K562 (cell line): ENCODE measurements at regions not wholly inside any gene's neighbourhood (a gene's known extent, or its start where the extent isn't known, plus 50 kb on each side); places are given as distances from the start of the nearest gene placed in this dataset.

Source experiments
- ATAC-seq: fragments of 200-7000 bp; cut with Tn5 transposase; 3 replicates; pipeline ENCODE4 v1.9.1; 2020; ENCODE audit warnings: moderate library complexity
- BruUV-seq: library from RNA; stranded (reverse); fragments of 400-500 nt; replicated peaks from 2 replicates; lab custom pipeline; 2021; lab: Mats Ljungman, UMichigan
- CTCF ChIA-PET: fragments of 300-600 bp; formaldehyde crosslinking; extraction: SDS; loops from one replicate; lab custom pipeline; 2021; ENCODE audit warnings: low intra/inter-chr PET ratio; lab: Yijun Ruan, JAX
- POLR2A ChIA-PET: fragments of 300-600, 350-650 bp; sonication (Branson Sonifier 250); formaldehyde crosslinking; extraction: SDS; loops from one replicate; lab custom pipeline; 2021; ENCODE audit warnings: antibody characterized with exemption, inconsistent platforms; lab: Yijun Ruan, JAX
- DNase-seq, 4 experiments: peaks; one replicate each; pipeline versions ENCODE4 v3.0.0 to v3.0.0-alpha.2; 2011 to 2018; ENCODE audit warnings: low spot score in 3 of 4, mixed read lengths in 3 of 4; ENCODE audit errors: extremely low read depth in 1 of 4
- FAIRE-seq: peaks from 2 replicates; lab custom pipeline; 2011; peaks lifted over from hg19 to GRCh38; lab: Jason Lieb, UNC
- H2AFZ ChIP-seq: 2 replicates; pipeline ENCODE4 v1.6.0; 2011; ENCODE audit warnings: low read depth, low read length, control low read depth, inconsistent platforms
- H3K27ac ChIP-seq: fragments of 200-600 bp; 3 replicates; pipeline ENCODE4 v1.8.0; 2011; ENCODE audit warnings: low read depth, mild to moderate bottlenecking, control low read depth, inconsistent platforms, low read length, moderate library complexity, mixed read lengths; ENCODE audit errors: extremely low read depth
- H3K27me3 ChIP-seq, 2 experiments: fragments of 300-600 bp in 1 of 2; 2 replicates in 1 of 2; 3 replicates in 1 of 2; pipeline versions ENCODE4 v1.6.0 to v1.8.0; 2011; ENCODE audit warnings: inconsistent platforms in 2 of 2, low read length in 2 of 2, mild to moderate bottlenecking in 1 of 2, mixed read lengths in 1 of 2, moderate library complexity in 1 of 2; ENCODE audit not compliant: control insufficient read depth in 2 of 2, insufficient read depth in 2 of 2
- H3K36me3 ChIP-seq: fragments of 300-600 bp; 3 replicates; pipeline ENCODE4 v1.8.0; 2011; ENCODE audit warnings: mild to moderate bottlenecking, low read length, inconsistent platforms; ENCODE audit not compliant: control insufficient read depth, insufficient read depth
- H3K4me1 ChIP-seq, 2 experiments: fragments of 200-600 bp in 1 of 2; replicated peaks in 1 of 2; 2 replicates in 1 of 2; 3 replicates in 1 of 2; pipeline versions ENCODE4 v1.5.1 to v1.8.0; 2011; ENCODE audit warnings: inconsistent platforms in 2 of 2, low read length in 2 of 2, mild to moderate bottlenecking in 1 of 2, mixed read lengths in 1 of 2, moderate library complexity in 1 of 2; ENCODE audit not compliant: control insufficient read depth in 2 of 2, insufficient read depth in 2 of 2
- H3K4me2 ChIP-seq: 2 replicates; pipeline ENCODE4 v1.6.1; 2011; ENCODE audit warnings: low read length, control low read depth, inconsistent platforms, mixed read lengths; ENCODE audit not compliant: insufficient read depth
- H3K4me3 ChIP-seq: fragments of 200-600 bp; sonication (generic), shearing (Covaris generic); 2 replicates; pipeline ENCODE4 v1.5.1; 2016; ENCODE audit warnings: control low read depth, inconsistent platforms
- H3K79me2 ChIP-seq: fragments of 200-600 bp; 3 replicates; pipeline ENCODE4 v1.8.0; 2011; ENCODE audit warnings: low read length, inconsistent platforms; ENCODE audit not compliant: control insufficient read depth, insufficient read depth
- H3K9ac ChIP-seq, 2 experiments: 2 replicates each; pipeline versions ENCODE4 v1.6.0 to v1.6.1; 2011; ENCODE audit warnings: low read depth in 2 of 2, low read length in 2 of 2, control low read depth in 1 of 2, inconsistent platforms in 1 of 2, mild to moderate bottlenecking in 1 of 2, mixed read lengths in 1 of 2; ENCODE audit not compliant: insufficient read depth in 1 of 2
- H3K9me1 ChIP-seq: one replicate; pipeline ENCODE4 v1.6.0; 2011; ENCODE audit warnings: inconsistent platforms, mild to moderate bottlenecking, low read length, moderate library complexity; ENCODE audit not compliant: control insufficient read depth, insufficient read depth
- H3K9me3 ChIP-seq: replicated peaks from 2 replicates; pipeline ENCODE4 v1.5.1; 2011; ENCODE audit warnings: low read depth, low read length, inconsistent platforms; ENCODE audit not compliant: control insufficient read depth, insufficient read depth
- H4K20me1 ChIP-seq: replicated peaks from 2 replicates; pipeline ENCODE4 v1.6.1; 2011; ENCODE audit warnings: low read length, inconsistent platforms, mixed read lengths; ENCODE audit not compliant: control insufficient read depth, insufficient read depth
- FOS ChIP-seq: IDR thresholded peaks from 3 replicates; pipeline ENCODE4 v1.6.1; 2011; ENCODE audit not compliant: insufficient read length; ENCODE audit errors: extremely low read depth
- HES1 ChIP-seq: fragments of 450-650 bp; IDR thresholded peaks from 2 replicates; pipeline ENCODE4 v1.6.1; 2016; ENCODE audit warnings: low read depth, mild to moderate bottlenecking, moderate library complexity
- MXI1 ChIP-seq: IDR thresholded peaks from 2 replicates; pipeline ENCODE4 v1.6.1; 2011; ENCODE audit warnings: low read depth, mild to moderate bottlenecking, improper control_type of control experiment, low read length
- SNRNP70 ChIP-seq: fragments of 200-400 bp; formaldehyde crosslinking; optimal IDR thresholded peaks from 2 replicates; pipeline ENCODE3; 2017; ENCODE audit warnings: low read depth, low read length
- SRSF7 ChIP-seq: fragments of 200-400 bp; formaldehyde crosslinking; optimal IDR thresholded peaks from 2 replicates; pipeline ENCODE3; 2017; ENCODE audit warnings: mild to moderate bottlenecking, low read depth, low read length
- WHSC1 ChIP-seq: IDR thresholded peaks from one replicate; pipeline ENCODE4 v1.6.1; 2012; ENCODE audit warnings: low read length, control low read depth, inconsistent platforms
- ZNF121 ChIP-seq: sonication (generic); formaldehyde crosslinking; conservative IDR thresholded peaks from 2 replicates; pipeline ENCODE4 v1.8.0; 2022; ENCODE audit warnings: missing genetic modification reagents
- ZSCAN32 ChIP-seq: fragments of 450-650 bp; formaldehyde crosslinking; IDR thresholded peaks from 2 replicates; pipeline ENCODE4 v1.4.0; 2020; ENCODE audit warnings: mild to moderate bottlenecking, moderate library complexity
- WGBS: fragments of 100-300 bp; shearing (Covaris generic); methylation state at CpG from one replicate; pipeline ENCODE4 v1.1.6; 2016; ENCODE audit warnings: low coverage, mixed read lengths; ENCODE audit not compliant: insufficient coverage; ENCODE audit errors: missing lambda C conversion rate; 5-methylcytosine and 5-hydroxymethylcytosine counted together
- in situ Hi-C: fragments of 300-500 bp; cut with MboI; formaldehyde crosslinking; loops from 4 replicates; pipeline ENCODE4 v1.15.0; 2018; ENCODE audit warnings: inconsistent platforms, mixed read lengths
- intact Hi-C: fragments of 100-400 bp; cut with micrococcal nuclease; formaldehyde crosslinking; loops from 2 replicates; pipeline ENCODE4 v1.14.2; 2022

- Histone ChIP-seq H3K9me3 (no peaks in the 10 kb centered on the region), H3K4me1 (no peaks in the 10 kb centered on the region), H2AFZ (no peak overlapping the region), H3K79me2 (no peaks in the 10 kb centered on the region), H3K9me1 (no peaks in the 10 kb centered on the region), H4K20me1 (no peaks in the 10 kb centered on the region), H3K4me3 (no peak overlapping the region), H3K36me3 (no peaks in the 10 kb centered on the region), H3K27ac (no peak overlapping the region), H3K4me2 (no peak overlapping the region)
- in situ Hi-C loops: no loop called here
- no TSS peak for BruUV-seq
- ATAC-seq (no peak), FAIRE-seq (no peak)
- ChIA-PET POLR2A (no interaction called here), CTCF (no interaction called here)
- intact Hi-C loops: no loop called here
- WGBS: 0% methylated on average over 12 of the region's 15 CpGs
- TF ChIP-seq SRSF7: no peak
- no peak for TF ChIP-seq ZSCAN32 (CRISPR knock-in tag)
- no peak for TF ChIP-seq WHSC1
- no peak for TF ChIP-seq MXI1
- no peak for TF ChIP-seq HES1
- TF ChIP-seq SNRNP70: no peak
- TF ChIP-seq ZNF121 (CRISPR knock-in tag): no peak
- TF ChIP-seq FOS: no peak
- TF ChIP-seq, all 486 proteins: peak for 0
- H3K9ac ChIP-seq: no peak overlapping the region
- no peaks in the 10 kb centered on the region for H3K27me3 ChIP-seq
- DNase-seq: no peak
Observed at GRCh38 chr17:71976011-71976649, 144.7 kb upstream of the SOX9 start.
